GM19043 (cell line): ENCODE measurements at regions not wholly inside any gene's neighbourhood (a gene's known extent, or its start where the extent isn't known, plus 50 kb on each side); places are given as distances from the start of the nearest gene placed in this dataset.

Experiments
- ATAC-seq: cut with Tn5 transposase; IDR thresholded peaks from one replicate; pipeline ENCODE4 v1.9.1; 2021; ENCODE audit warnings: low read depth; ENCODE audit not compliant: unreplicated experiment

- no peak for ATAC-seq
Observed at GRCh38 chr4:162403419-162403818, 239.6 kb upstream of the FSTL5 start.

- no peak for ATAC-seq
Observed at GRCh38 chr4:162401021-162401420, 237.2 kb upstream of the FSTL5 start.

- ATAC-seq, result peak; percentile 61
Observed at GRCh38 chr4:162392946-162393345, 229.1 kb upstream of the FSTL5 start.

- ATAC-seq, result no peak
Observed at GRCh38 chr4:162366146-162366545, 202.3 kb upstream of the FSTL5 start.

GRCh38 chr4:162364651-162365050, 200.9 kb upstream of the FSTL5 start:
- ATAC-seq, result no peak

- ATAC-seq, result peak; percentile 29
Observed at GRCh38 chr4:162360369-162361149, 196.8 kb upstream of the FSTL5 start.

- ATAC-seq, result no peak
Observed at GRCh38 chr4:162356181-162356580, 192.4 kb upstream of the FSTL5 start.

GRCh38 chr4:162352580-162353107, 188.8 kb upstream of the FSTL5 start:
- no peak for ATAC-seq

GRCh38 chr4:162350331-162350730, 186.5 kb upstream of the FSTL5 start:
- ATAC-seq, result no peak

- ATAC-seq, result no peak
Observed at GRCh38 chr4:162349395-162349794, 185.6 kb upstream of the FSTL5 start.

GRCh38 chr4:162347842-162348213, 184.0 kb upstream of the FSTL5 start:
- ATAC-seq, result no peak

- no peak for ATAC-seq
Observed at GRCh38 chr4:162347156-162347841, 183.5 kb upstream of the FSTL5 start.

- ATAC-seq, result no peak
Observed at GRCh38 chr4:162343967-162344366, 180.2 kb upstream of the FSTL5 start.

- ATAC-seq, result no peak
Observed at GRCh38 chr4:162341533-162341932, 177.7 kb upstream of the FSTL5 start.

GRCh38 chr4:162323919-162324318, 160.1 kb upstream of the FSTL5 start:
- no peak for ATAC-seq

GRCh38 chr4:162322054-162322453, 158.3 kb upstream of the FSTL5 start:
- no peak for ATAC-seq

GRCh38 chr4:162285753-162286152, 122.0 kb upstream of the FSTL5 start:
- ATAC-seq, result no peak

GRCh38 chr4:162282684-162283083, 118.9 kb upstream of the FSTL5 start:
- no peak for ATAC-seq

GRCh38 chr4:162274354-162274753, 110.6 kb upstream of the FSTL5 start:
- ATAC-seq, result peak; percentile 64

- ATAC-seq, result no peak
Observed at GRCh38 chr4:162272215-162272614, 108.4 kb upstream of the FSTL5 start.

- ATAC-seq, result no peak
Observed at GRCh38 chr4:162268911-162269310, 105.1 kb upstream of the FSTL5 start.

GRCh38 chr4:162265802-162266201, 102.0 kb upstream of the FSTL5 start:
- ATAC-seq, result no peak
